UCSD-AML1 (cell line): ENCODE measurements at regions not wholly inside any gene's neighbourhood (a gene's known extent, or its start where the extent isn't known, plus 50 kb on each side); places are given as distances from the start of the nearest gene placed in this dataset.
"Not testable (repeated sequence)": the region's sequence is repeated elsewhere in the genome, so short reads cannot be mapped to it uniquely, and the experiment has no call there.

Experiments
- DNase-seq: peaks from one replicate; lab custom pipeline; 2025; ENCODE audit not compliant: unreplicated experiment; lab: John Stamatoyannopoulos, UW

DNA sequence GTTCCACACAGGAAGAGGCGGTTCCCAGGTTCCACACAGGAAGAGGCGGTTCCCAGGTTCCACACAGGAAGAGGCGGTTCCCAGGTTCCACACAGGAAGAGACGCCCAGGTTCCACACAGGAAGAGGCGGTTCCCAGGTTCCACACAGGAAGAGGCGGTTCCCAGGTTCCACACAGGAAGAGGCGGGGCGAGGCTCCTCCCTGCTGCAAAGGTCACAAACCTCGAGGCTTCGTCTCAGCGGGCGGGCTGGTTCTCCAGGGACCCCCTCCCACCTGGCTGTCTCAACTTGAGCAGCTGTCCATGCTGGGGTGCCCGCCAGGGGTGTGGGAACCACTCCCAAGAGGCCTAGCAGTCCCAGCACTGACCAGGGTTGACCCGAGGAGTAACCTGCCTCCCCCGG, 94.3 kb upstream of the RUFY1 start:
- DNase-seq = not testable (repeated sequence)

GRCh38 chr5:179455320-179455719, 95.0 kb upstream of the RUFY1 start:
- no peak for DNase-seq

DNA sequence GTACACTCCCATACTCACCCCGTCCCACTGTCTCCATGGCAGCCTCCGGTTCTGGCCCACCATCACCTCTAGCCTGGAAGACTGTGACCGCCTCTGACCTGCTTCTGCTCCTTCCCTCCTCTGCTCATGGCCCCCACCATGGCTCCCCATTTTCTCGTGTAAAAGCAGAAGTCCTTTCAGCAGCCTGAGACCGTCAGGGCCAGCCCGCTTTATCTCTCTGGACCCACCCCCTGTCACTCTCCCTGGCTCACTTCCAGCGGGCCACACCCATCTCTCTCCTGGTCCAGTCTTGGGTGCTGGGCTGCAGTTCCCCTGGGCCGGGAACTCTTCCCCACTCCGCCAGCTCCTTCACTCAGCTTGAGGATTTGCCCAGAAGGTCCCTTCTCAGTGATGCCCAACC, 96.0 kb upstream of the RUFY1 start:
- no peak for DNase-seq

- no peak for DNase-seq
Measured at GRCh38 chr5:179453616-179454015, 96.7 kb upstream of the RUFY1 start.

DNA sequence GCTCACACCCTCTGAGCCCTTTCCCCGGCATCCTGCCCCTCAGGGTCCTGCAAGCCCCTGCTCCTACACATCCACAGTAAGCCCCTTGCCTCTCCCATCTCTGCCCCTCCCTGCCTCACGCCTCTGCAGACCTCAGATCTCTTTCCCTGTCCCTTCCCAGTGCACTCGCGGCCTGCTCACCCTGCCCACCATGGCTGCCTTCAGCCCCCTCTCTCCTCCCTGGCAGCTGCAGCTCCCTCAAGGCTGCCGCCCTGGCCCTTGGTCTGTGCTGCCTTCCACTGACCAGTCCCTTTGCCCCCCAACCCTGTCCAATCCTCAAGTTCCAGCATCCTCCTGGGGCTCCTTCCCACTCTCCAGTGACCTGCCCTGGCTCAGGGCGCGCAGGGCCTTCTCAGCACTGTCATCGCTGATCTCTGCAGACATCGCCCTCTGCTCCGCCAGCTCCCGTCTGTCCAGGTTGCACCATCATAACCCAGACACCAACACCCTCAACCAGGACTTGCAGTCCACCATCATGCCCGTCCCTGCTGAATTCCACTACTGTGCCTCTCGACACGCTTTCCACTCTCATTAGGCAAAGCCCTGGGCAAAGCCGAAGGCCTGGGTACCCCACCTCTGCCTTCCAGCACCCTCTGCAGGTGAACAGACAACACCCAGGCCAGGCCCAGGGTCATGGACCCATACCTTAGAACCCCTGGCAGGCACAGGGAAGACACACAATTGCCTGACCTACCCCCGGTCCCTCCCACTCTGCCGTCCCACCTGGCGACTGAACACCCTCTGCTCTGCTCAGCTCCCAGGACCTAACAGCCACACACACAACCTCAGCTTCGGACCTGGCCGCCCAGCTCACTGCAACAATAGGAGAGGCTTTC, 97.8 kb upstream of the RUFY1 start:
- DNase-seq = no peak

DNA sequence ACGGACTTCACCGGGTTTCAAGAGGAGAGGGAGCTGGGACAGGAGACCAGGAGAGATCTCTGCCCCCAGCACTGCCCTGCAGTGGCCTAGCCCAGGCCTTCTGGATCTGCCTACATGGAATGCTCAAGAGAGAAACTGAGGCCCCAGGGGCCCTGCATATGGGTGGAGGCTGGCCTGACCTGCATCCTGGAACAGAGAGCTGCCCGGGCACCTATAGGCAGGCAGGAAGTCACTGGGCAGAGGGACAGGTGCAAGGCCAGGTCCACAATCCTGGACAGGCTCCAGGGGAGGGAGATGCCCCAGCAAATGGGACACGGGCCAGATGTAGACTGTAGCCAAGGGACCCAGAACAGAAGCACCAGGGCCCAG, 98.5 kb upstream of the RUFY1 start:
- no peak for DNase-seq

- DNase-seq = no peak
Measured at GRCh38 chr5:179451114-179451827, 99.1 kb upstream of the RUFY1 start.

DNA sequence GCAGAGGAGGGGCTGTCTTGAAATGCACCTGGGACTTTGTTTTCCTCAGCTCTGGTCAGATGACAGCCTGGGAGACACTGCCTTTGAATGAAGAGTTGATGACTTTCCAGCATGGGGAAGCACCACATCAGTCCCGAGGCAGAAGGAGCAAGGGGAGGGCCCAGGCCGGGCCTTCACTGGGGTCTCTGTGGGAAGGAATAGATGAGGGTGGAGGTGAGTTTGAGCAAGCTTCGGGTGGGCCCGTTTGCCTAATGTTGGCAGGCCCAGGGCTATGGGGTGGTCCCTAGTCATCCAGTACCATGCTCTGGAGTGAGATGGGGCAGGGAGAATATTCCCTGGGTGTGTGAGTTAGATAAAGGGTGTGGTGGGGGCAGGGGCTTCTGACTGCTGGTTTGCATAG, 100.4 kb upstream of the RUFY1 start:
- not testable (repeated sequence) for DNase-seq

- DNase-seq = not testable (repeated sequence)
Measured at GRCh38 chr5:179448282-179448681, 102.1 kb upstream of the RUFY1 start.

DNA sequence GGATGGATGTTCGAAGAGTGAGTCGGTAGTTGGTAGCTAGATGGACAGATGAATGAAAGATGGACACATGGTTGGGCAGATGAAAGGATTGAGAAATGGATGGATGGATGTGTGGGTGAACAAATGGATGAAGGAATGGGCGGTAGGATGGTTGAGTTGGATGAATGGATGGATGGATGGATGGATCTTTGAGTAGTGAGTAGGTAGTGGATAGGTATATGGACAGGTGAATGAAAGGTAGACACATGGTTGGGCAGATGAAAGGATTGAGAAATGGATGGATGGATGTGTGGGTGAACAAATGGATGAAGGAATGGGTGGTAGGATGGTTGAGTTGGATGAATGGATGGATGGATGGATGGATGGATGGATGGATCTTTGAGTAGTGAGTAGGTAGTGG, 97.0 kb upstream of the ADAMTS2 start:
- DNase-seq = not testable (repeated sequence)

DNA sequence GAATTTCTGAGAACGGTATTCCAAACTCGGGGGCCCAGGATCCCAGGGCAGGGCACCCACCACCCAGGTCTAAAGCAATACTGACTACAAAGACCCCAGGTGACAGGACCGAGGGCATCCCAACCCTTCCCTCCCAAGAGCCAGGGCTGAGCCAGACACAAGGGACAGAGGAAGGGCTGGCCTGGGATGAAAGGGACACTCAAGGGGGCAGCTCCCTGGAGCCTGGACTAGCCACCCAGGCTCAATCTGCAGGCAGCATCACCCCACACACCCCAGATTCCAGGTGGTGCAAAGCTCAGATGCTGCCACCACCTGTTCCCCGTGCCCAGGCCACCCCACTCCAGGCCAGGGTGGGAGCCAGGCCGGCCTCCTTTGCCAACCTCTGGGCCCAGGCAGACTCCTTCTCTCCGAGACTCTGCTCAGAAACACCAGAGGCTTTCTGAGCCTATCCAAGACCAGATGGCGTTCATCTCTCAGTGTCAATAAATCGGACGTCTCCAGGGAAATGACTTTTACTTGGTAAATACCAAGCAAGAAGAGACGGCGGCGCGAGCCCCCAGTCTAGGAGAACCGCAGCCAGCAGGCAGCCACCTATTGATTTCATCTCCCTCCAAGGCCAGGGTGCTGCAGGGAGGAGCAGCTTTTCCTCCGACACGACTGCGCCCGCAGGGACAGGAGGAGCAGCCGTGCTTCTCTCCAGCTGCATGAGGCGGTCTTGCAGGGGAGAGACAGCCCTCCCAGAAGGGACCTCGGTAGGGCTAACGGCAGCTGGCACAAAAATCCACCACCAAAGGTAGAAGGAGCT, 94.1 kb upstream of the ADAMTS2 start:
- DNase-seq = no peak

DNA sequence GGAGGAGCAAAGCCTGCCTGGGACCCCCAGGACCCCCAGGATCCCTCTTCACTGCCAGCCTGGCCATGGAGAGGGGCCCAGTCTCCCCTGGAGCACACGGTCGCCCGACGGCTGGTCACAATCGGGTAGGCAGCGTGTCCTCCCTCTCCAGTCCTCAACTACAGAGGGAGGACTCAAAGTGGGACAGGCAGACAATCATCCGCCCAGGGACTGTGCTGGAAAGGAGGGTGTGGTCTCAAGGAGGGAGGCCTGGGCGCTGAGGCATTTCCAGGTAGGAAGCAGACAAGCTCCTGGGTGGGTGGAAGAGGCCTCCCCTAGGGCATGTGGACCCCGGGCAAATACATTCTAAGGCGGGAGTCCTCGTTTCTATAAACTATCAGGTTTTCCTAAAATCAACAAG, 93.2 kb upstream of the ADAMTS2 start:
- no peak for DNase-seq

- no peak for DNase-seq
Measured at GRCh38 chr5:179438011-179438441, 92.8 kb upstream of the ADAMTS2 start.

DNA sequence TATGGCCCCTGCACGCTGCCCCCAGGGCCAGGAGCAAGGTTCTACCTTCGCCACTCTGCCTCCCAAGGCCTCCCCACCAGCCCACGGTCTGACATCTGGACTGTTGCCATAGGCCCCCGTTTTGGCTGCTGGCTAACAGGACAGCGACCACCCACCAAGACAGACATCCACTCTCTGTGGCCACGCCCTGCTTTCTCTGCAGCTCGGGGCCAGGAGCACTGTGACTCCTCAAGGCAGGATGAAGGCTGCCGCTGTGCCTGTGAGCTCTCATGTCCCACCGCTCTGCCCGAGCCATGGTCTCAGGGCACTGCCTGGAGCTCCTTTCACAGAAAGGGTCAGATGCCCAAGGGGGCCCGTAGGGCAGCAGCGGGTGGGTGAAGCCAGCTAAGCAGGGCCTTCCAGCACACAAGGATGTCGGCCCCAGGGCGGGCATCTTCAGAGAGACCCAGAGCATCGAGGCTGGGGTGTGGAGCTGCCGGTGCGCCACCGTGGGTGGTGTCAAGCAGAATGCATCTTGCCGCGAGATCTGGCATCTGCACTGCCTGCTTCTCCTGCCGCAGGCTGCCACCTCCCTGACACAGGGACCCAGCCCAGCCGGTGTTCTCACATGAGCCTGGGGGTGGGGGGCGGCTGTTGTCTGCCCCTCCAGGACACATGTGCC, 92.2 kb upstream of the ADAMTS2 start:
- no peak for DNase-seq

GRCh38 chr5:179436321-179437122, 91.3 kb upstream of the ADAMTS2 start:
- no peak for DNase-seq

GRCh38 chr5:179435731-179436315, 90.6 kb upstream of the ADAMTS2 start:
- no peak for DNase-seq

DNA sequence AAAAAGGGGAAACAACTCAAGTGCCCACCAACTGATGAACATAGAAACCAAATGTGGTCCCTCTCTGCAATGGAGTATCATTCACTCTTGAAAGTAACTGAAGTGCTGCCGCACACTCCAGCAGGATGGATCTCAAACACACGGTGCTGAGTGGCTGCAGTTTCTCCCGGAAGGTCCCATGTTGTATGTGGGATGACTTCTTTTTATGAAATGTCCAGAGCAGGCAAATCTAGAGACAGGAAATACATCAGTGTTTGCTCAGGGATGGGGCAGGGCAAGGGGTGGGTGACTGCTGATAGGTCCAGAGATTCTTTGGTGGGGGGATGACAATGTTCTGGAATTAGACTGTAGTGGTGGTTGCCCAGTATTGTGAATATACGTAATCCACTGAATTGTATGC, 89.9 kb upstream of the ADAMTS2 start:
- DNase-seq = no peak

GRCh38 chr5:179432547-179432946, 87.3 kb upstream of the ADAMTS2 start:
- no peak for DNase-seq

DNA sequence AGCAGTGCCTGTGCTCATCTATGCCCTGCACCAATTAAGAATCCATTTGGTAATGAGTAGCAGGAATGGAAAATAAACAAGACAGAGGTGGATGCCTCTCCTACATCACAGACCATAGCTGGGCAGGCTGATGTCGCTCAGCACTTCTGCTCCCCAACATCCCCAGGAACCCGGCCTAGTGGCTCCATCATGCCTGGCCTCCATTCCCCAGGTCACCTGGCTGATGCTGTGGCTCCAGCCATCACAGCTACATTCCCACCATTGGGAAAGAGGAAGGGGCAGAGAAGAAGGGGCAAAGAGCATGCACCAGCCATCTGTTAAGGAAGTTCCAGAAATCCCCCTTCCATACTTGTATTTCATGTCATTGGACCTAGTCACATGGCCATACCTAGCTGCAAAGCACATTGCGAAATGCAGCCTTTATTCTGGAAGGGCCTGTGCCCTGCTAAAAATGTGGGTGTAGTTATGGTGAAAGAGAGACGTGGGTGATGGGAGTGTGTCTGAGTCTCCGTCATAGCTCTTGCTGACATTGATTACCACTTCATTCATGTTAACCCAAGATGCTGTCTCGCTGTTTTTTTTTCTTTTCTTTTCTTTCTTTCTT, 86.1 kb upstream of the ADAMTS2 start:
- no peak for DNase-seq
